Stimulated activated naive B cell treated with anti-CD40 and anti-IgM and Interleukin-4, amounts not matched to agents 10 μg/mL and 1 μg/mL and 100 μg/mL, for 72 hours (primary cell): ENCODE measurements at regions not wholly inside any gene's neighbourhood (a gene's known extent, or its start where the extent isn't known, plus 50 kb on each side); places are given as distances from the start of the nearest gene placed in this dataset.

Experiments used
- ATAC-seq, 2 donors: fragments of 150-1000 bp; cut with Tn5 transposase; replicated peaks; 2 replicates each; pipeline ENCODE4 v1.10.0; 2021; ENCODE audit warnings: moderate library complexity in 1 of 2
- DNase-seq: peaks from one replicate; pipeline ENCODE4 v3.0.0; 2021
- H3K27ac Mint-ChIP-seq: one replicate; pipeline ENCODE4 v1.8.0; 2022; ENCODE audit warnings: mild to moderate bottlenecking, mixed read lengths
- H3K27me3 Mint-ChIP-seq, 2 donors: one replicate each; pipeline ENCODE4 v1.8.0; 2022; ENCODE audit warnings: mixed read lengths in 2 of 2
- H3K36me3 Mint-ChIP-seq, 2 donors: one replicate each; pipeline ENCODE4 v1.8.0; 2022; ENCODE audit warnings: mixed read lengths in 2 of 2, mild to moderate bottlenecking in 1 of 2
- H3K4me1 Mint-ChIP-seq, 2 donors: one replicate each; pipeline ENCODE4 v1.8.0; 2022; ENCODE audit warnings: mixed read lengths in 2 of 2, mild to moderate bottlenecking in 1 of 2
- H3K4me3 Mint-ChIP-seq, 2 donors: one replicate each; pipeline ENCODE4 v1.8.0; 2022; ENCODE audit warnings: mild to moderate bottlenecking in 2 of 2, mixed read lengths in 2 of 2, moderate library complexity in 1 of 2
- H3K9me3 Mint-ChIP-seq, 2 donors: one replicate each; pipeline ENCODE4 v1.8.0; 2022; ENCODE audit warnings: mixed read lengths in 2 of 2, mild to moderate bottlenecking in 1 of 2

DNA sequence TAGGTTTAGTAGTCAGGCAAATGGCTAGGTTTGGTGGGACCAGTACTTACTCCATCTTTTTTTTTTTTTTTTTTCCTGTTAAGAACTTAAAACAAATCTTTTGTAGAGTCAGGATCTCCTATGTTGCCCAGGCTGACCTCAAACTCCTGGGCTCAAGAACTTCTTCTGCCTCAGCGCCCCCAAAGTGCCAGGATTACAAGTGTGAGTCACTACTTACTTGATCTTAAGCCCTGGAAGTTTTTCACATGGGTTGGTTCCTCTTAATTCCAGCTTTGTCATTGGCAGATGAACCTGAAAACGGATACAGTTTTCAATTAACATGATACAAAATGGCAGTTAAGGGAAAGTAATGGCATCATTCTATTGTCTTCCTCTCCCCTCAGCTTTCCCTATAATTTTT is 179.4 kb upstream of the JAG1 start:
- H3K27ac Mint-ChIP-seq: no peak overlapping the region
- no peak overlapping the region for H3K4me3 Mint-ChIP-seq
- peaks cover 3 to 12% of the 10 kb centered on the region in 2 donors for H3K9me3 Mint-ChIP-seq
- no peaks in the 10 kb centered on the region for H3K4me1 Mint-ChIP-seq
- ATAC-seq: no peak
- no peak for DNase-seq
- H3K27me3 Mint-ChIP-seq: peaks cover 5 to 6% of the 10 kb centered on the region in 2 donors
- no peaks in the 10 kb centered on the region for H3K36me3 Mint-ChIP-seq

DNA sequence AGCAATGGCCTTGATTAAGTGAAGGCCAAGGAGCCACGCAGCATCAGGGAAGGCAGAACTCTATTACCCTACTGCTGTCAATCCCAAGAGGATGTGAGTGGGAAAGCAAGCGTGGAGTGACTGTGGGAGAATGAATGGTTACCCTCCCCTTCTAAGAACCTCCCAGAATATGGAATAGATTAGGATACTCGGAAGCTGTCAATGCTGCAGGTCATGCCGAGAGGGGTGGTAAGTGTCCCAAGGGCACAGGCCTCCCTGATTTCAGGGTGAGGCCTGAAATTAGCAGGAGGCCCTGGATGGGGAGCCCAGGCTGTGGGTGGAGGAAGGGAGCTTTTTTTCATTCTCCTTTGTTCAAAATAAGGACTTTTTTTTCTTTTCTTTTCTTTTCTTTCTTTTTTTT is 179.9 kb upstream of the JAG1 start:
- H3K4me3 Mint-ChIP-seq: no peak overlapping the region

DNA sequence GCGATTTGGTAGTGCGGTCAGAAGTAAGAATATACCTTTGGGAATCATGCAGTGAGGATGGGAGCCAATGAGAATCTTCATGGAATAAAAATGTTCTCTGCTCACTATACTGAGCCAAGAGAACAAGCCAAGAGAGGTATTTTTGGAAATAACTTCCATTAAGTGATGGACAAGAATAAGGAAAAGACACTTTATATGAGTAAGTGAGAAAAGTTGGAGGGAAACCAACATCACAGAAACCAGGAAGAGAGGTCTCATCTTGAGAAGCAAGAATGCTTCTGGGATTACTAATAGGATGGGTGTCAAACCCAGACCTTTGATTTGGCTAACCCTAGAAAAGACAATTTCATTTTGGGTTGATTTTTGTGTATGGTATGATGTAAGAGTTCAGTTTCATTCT is 181.2 kb upstream of the JAG1 start:
- H3K9me3 Mint-ChIP-seq: peaks cover 8% of the 10 kb centered on the region in 2 donors
- H3K4me3 Mint-ChIP-seq: no peak overlapping the region
- no peaks in the 10 kb centered on the region for H3K4me1 Mint-ChIP-seq
- H3K27ac Mint-ChIP-seq: no peak overlapping the region
- H3K27me3 Mint-ChIP-seq: peaks cover 5 to 6% of the 10 kb centered on the region in 2 donors
- no peaks in the 10 kb centered on the region for H3K36me3 Mint-ChIP-seq
- ATAC-seq (no peak), DNase-seq (no peak)

More for the DNA sequence above, 179.9 kb upstream of the JAG1 start:
- Mint-ChIP-seq H3K27ac (no peak overlapping the region), H3K36me3 (no peaks in the 10 kb centered on the region), H3K27me3 (peaks cover 5 to 6% of the 10 kb centered on the region in 2 donors), H3K9me3 (peaks cover 6 to 12% of the 10 kb centered on the region in 2 donors), H3K4me1 (no peaks in the 10 kb centered on the region)
- no peak for ATAC-seq
- DNase-seq: no peak

DNA sequence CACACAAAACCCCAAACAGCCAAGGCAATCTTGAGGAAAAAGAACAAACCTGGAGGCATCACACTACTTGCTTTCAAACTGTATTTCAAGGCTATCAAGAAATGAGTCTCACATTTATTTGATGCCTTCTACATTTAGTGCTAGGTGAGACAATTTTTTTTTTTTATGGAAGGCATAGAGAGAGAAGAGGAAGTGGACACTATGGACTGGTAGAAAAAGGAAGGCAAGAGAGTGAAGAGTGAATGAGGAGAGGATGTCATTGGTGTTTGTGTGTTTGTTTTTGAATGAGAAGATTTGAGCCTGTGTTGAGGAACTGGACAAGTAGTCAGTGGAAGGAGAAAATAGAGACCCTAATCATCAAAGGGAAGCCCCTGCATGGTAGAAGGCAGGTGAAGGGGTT is 182.0 kb upstream of the JAG1 start:
- H3K36me3 Mint-ChIP-seq: no peaks in the 10 kb centered on the region
- no peak overlapping the region for H3K4me3 Mint-ChIP-seq
- H3K27ac Mint-ChIP-seq: no peak overlapping the region
- H3K9me3 Mint-ChIP-seq: peaks cover 8 to 9% of the 10 kb centered on the region in 2 donors
- ATAC-seq: no peak
- H3K4me1 Mint-ChIP-seq: no peaks in the 10 kb centered on the region
- no peak for DNase-seq
- H3K27me3 Mint-ChIP-seq: peaks cover 5 to 6% of the 10 kb centered on the region in 2 donors

DNA sequence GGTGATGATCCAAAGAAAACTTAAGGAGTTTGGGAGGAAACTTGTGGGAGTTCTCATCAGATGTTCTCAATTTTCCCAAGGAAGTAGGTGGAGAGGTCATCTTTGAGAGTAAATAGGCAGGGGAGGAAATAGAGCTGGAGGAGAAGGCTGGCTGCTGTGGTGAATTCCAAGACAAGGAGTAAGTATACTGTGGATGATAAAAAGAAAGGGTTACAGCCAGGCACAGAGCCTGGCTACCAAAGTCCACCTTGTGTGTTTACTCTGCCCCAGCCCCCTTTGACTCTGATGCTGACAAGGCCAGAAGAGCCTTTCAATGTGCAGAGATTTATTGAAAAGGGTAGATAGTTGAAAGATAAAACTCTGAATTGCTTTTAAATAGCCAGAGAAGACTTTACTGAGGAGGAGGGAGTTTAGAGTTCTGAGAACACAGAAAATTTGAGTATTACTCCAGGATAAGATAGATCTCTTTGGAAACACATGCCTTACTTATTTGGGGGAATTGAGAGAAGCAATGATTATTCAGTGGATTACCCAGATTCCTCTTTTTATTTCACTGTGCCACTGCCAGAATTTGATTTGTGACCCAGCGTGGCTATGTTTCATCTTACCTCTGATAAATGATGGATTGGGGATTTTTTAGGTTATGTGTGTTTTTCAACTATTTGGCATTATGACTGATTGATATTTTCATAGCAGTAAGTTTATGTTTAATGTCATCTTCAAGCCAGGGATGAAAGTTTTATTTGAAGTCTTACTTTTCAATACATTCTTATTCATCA is 182.6 kb upstream of the JAG1 start:
- Mint-ChIP-seq H3K36me3 (no peaks in the 10 kb centered on the region), H3K27me3 (peaks cover 5 to 6% of the 10 kb centered on the region in 2 donors), H3K4me3 (no peak overlapping the region)

DNA sequence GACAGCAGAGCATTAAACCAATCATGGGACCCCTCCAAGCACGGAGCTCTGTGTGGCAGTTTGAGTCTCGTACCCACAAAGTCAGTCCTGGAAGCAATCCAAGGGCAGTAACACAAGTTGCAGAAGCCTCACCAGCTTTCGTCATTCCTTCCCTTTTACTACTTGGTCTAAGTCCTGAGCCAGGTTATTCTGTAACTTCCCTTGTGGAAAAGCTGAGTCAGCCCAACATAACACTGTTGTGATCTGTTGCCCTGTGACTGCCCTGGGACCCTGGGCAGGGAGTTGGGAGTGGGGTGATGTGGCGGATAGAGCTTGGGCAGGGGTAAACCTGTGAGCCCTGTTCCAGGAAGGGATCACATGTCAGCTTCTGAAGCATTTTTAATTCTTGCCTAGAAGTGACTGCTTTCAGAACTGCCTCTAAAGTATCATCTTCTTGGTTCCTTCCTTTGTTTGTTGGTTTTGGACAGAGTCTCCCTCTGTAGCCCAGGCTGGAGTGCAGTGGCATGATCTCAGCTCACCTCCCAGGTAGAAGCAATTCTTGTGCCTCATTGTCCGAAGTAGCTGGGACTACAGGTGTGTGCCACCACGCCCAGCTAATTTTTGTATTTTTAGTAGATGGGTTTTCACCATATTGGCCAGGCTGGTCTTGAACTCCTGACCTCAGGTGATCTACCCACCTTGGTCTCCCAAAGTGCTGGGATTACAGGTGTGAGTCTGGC is 183.7 kb upstream of the JAG1 start:
- no peak for DNase-seq
- H3K36me3 Mint-ChIP-seq: no peaks in the 10 kb centered on the region
- H3K27ac Mint-ChIP-seq: no peak overlapping the region
- peaks cover 8 to 9% of the 10 kb centered on the region in 2 donors for H3K9me3 Mint-ChIP-seq
- no peaks in the 10 kb centered on the region for H3K4me1 Mint-ChIP-seq
- ATAC-seq: no peak
- H3K4me3 Mint-ChIP-seq: no peak overlapping the region
- peaks cover 5 to 6% of the 10 kb centered on the region in 2 donors for H3K27me3 Mint-ChIP-seq

More for the DNA sequence above, 182.6 kb upstream of the JAG1 start:
- DNase-seq: no peak
- no peak overlapping the region for H3K27ac Mint-ChIP-seq
- no peak for ATAC-seq
- no peaks in the 10 kb centered on the region for H3K4me1 Mint-ChIP-seq
- H3K9me3 Mint-ChIP-seq: peaks cover 8 to 9% of the 10 kb centered on the region in 2 donors

DNA sequence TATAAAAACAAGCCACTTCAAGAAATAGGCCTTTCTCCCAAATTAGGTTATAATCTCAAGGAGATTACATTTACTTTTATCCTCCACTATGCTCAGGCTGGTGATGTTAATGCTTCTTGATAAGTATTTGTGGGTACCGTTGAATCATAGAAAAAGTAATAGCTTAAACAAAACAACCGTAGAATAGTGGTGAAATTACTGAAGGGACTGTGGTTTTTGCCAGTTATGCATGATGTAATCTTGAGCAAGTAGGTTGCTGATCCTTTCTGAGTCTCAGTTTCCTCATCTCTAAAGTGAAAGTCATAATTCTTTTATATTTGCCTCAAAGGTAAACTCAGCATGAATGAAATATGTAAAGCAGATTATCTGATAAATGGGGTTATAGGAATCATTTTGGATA is 187.3 kb upstream of the JAG1 start:
- Mint-ChIP-seq H3K27me3 (peaks cover 0 to under 1% of the 10 kb centered on the region in 2 donors), H3K4me1 (no peaks in the 10 kb centered on the region), H3K36me3 (no peaks in the 10 kb centered on the region), H3K4me3 (no peak overlapping the region), H3K27ac (no peak overlapping the region), H3K9me3 (peaks cover 4 to 8% of the 10 kb centered on the region in 2 donors)
- ATAC-seq: no peak
- DNase-seq: no peak

DNA sequence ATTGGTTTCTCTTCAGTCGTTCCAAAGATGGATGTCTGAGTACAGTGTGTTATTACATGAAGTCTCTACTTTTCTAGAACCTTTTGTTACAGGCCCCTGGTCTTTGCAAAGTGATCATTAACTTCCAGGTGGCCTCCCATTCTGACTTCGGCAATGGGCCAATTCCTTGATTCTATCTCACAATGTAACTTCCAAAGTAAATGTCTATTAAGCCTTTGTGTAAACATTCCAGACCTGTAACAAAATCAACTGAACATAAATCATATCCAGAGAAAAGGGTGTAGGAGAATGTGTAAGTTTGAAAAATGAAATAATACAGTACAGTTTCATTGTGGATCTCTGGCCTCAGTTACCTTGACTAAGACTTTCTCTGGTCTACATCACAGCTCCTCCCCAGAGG is 187.8 kb upstream of the JAG1 start:
- Mint-ChIP-seq H3K36me3 (no peaks in the 10 kb centered on the region), H3K9me3 (peaks cover 4 to 8% of the 10 kb centered on the region in 2 donors), H3K27ac (no peak overlapping the region), H3K27me3 (no peaks in the 10 kb centered on the region), H3K4me1 (no peaks in the 10 kb centered on the region), H3K4me3 (no peak overlapping the region)
- ATAC-seq (no peak), DNase-seq (no peak)

DNA sequence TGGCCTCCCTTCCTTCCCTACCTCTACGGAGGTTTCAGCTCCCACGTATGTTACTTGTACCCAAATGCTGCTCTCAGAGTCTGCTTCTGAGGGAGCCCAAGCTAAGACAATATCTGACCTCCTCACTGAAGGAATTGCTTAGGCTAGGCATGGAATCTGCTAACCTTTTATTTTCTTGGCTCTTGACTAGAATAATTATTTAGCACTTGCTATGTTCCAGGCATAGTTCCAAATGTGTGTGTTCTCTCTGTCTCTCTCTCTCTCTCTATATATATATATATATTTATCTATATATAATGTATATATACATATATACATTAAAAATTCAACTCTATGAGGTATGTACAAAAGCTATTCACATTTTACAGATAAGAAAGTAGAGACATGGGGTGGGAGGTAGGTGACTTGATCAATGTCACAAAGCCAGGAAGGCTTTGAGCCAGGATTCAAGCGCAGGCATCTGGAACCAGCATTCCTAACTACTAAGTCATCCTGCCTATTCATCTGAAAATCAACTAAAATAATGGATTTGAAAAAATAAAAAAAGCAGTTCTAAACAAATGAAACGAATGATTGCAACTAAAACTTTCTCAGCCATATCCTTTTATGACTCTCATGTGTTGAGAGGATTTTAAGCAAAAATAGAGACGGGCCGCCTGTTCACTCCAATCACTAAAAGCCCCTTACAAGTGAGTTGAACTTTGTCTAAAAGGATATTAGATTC is 189.7 kb upstream of the JAG1 start:
- DNase-seq: no peak
- no peak for ATAC-seq
- Mint-ChIP-seq H3K27me3 (no peaks in the 10 kb centered on the region), H3K9me3 (peaks cover 4 to 5% of the 10 kb centered on the region in 2 donors), H3K4me1 (no peaks in the 10 kb centered on the region), H3K27ac (no peak overlapping the region), H3K36me3 (no peaks in the 10 kb centered on the region), H3K4me3 (no peak overlapping the region)

DNA sequence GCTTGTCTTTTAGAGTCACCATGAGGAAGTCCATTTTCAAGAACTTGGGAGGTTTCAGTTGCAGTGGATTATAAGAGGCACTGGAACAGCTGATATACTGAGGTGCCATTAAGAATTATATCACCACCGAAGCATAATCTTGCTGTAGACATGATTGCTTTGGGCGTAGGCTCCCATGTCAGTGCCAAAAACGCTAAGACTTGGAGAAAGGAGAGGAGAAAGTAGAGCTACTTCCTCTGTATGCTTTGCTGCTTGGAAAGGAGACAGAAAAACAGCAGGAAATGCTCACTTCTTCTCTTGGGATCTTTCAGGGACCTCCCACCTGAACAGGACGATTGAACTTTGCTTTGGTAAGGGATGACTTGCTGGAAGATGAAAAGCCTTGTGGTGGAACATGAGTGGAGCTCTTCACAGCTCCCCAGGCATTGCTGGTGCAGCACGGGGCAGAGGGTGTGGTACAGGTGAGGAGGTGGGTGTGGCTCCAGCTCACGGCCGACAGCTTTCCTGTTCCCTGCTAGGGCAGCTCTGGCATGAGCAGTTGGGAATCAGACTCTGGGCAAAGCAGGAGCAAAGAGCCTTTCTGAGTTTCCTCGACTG is 190.4 kb upstream of the JAG1 start:
- no peak for DNase-seq
- no peaks in the 10 kb centered on the region for H3K27me3 Mint-ChIP-seq

DNA sequence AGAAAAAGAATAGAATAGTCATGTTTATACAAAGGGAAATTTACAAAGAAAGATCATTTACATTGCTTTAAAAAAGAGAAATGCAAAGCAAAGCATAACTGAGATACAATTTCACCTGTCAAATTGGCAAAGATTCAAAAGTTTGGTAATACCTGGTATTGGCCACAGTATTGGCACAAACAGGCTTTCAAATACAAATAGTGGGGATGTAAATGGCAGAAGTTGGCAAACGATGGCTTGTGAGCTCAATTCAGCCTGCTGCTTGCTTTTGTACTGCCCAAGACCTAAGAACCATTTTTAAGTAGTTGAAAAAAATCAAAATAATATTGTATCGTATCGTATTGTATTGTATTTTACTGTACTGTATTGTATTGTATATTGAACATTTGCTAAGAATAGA is 194.5 kb upstream of the JAG1 start:
- Mint-ChIP-seq H3K4me3 (no peak overlapping the region), H3K36me3 (no peaks in the 10 kb centered on the region), H3K4me1 (no peaks in the 10 kb centered on the region), H3K9me3 (peaks cover 2 to 4% of the 10 kb centered on the region in 2 donors), H3K27ac (no peak overlapping the region), H3K27me3 (no peaks in the 10 kb centered on the region)
- no peak for DNase-seq
- ATAC-seq: no peak

More for the DNA sequence above, 190.4 kb upstream of the JAG1 start:
- Mint-ChIP-seq H3K4me3 (no peak overlapping the region), H3K4me1 (no peaks in the 10 kb centered on the region), H3K27ac (no peak overlapping the region), H3K9me3 (peaks cover 4 to 5% of the 10 kb centered on the region in 2 donors), H3K36me3 (no peaks in the 10 kb centered on the region)
- ATAC-seq: no peak

DNA sequence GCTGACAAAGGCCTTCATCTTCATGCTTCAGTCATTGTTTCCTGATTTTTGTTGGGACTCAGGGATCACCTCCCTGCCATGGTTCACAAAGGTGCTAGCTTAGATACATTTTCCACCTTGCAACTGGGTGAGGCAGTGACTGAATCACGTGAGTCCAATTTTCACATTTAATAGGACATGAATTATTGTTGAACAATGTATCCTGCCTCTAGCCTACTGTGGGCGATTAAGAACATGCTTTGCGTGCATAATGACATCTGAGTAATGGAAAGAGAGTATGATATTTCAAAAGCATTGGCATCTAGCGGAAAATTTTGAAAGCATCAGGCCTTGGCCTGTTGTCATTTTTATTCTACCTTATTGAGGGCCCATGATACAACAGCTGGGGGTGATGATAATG is 199.2 kb upstream of the JAG1 start:
- no peak overlapping the region for H3K4me3 Mint-ChIP-seq
- DNase-seq (no peak), ATAC-seq (no peak)
- no peaks in the 10 kb centered on the region for H3K27me3 Mint-ChIP-seq
- H3K9me3 Mint-ChIP-seq: peaks cover 3 to 4% of the 10 kb centered on the region in 2 donors
- H3K36me3 Mint-ChIP-seq: no peaks in the 10 kb centered on the region
- H3K27ac Mint-ChIP-seq: no peak overlapping the region
- H3K4me1 Mint-ChIP-seq: no peaks in the 10 kb centered on the region

DNA sequence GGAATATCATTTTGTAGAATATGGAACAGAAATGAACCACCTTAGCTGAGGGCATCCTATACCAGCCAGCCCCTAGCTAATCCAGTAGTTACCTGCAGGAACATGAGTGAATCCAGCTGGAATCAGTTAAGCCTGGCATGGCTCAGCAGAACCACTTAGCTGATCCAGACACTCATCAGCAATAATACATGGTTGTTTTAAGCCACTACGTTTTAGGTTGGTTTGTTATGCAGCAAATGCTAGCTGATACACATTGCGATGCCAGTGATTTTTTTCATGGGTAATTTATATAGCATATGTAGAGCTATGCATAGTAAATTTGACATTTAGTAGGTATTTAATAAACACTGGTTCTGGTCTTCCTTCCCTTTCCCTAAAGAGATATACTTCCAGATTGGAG is 201.9 kb upstream of the JAG1 start:
- H3K4me1 Mint-ChIP-seq: no peaks in the 10 kb centered on the region
- peaks cover 3 to 4% of the 10 kb centered on the region in 2 donors for H3K9me3 Mint-ChIP-seq
- H3K4me3 Mint-ChIP-seq: no peak overlapping the region
- DNase-seq (no peak), ATAC-seq (no peak)
- H3K27ac Mint-ChIP-seq: no peak overlapping the region
- no peaks in the 10 kb centered on the region for H3K36me3 Mint-ChIP-seq
- no peaks in the 10 kb centered on the region for H3K27me3 Mint-ChIP-seq

DNA sequence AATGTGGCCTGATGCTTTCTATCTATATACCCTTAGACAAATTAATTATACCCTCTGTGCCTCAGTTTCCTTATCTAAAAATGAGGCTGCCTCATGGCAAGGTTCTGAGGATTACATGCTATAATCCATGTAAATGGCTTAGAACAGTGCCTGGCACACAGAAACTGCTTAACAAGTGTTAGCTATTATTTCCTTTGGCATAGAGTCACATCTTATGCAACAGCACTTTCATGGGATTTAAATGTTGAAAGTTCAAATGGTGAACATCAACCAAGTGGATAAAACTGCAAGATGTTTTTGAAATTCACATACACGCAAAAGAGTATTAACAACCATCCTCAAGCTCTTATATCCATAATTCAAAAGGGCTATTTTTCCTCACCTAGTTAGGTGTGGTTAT is 202.8 kb upstream of the JAG1 start:
- Mint-ChIP-seq H3K36me3 (no peaks in the 10 kb centered on the region), H3K4me3 (no peak overlapping the region)
- no peak for DNase-seq

More for the DNA sequence above, 202.8 kb upstream of the JAG1 start:
- no peak overlapping the region for H3K27ac Mint-ChIP-seq
- H3K27me3 Mint-ChIP-seq: no peaks in the 10 kb centered on the region
- no peaks in the 10 kb centered on the region for H3K4me1 Mint-ChIP-seq
- no peak for ATAC-seq
- peaks cover 3 to 4% of the 10 kb centered on the region in 2 donors for H3K9me3 Mint-ChIP-seq
